Jurkat, Clone E6-1 (cell line): ENCODE measurements at regions not wholly inside any gene's neighbourhood (a gene's known extent, or its start where the extent isn't known, plus 50 kb on each side); places are given as distances from the start of the nearest gene placed in this dataset.
"Not testable (repeated sequence)": the region's sequence is repeated elsewhere in the genome, so short reads cannot be mapped to it uniquely, and the experiment has no call there.

Experiments used
- DNase-seq: peaks from one replicate; pipeline ENCODE4 v3.0.0-alpha.2; 2011; ENCODE audit warnings: low read depth, low spot score
- H3K4me3 ChIP-seq: 2 replicates; pipeline ENCODE4 v1.5.1; 2011; ENCODE audit warnings: mild to moderate bottlenecking, low read length, control low read depth, moderate library complexity

DNA sequence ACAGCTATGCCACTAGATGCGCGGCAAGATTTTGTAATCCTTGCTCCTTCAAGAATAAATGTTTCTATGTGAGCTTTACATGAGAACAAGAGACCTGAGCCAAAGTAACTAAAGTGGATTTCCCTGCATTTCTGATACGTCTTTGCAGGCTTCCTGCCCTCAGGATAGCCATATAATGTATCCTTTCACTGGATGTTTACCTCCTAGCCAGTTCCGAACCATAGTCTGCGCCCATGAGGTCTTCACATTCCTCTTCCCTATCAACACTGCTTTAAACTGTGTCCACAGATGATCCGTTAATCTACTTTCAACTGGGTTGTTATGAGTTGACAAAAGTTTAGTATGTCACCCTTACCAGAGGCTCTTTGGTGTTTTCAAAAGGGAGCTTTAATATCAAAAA is 1889.1 kb upstream of the AGA start:
- DNase-seq, result no peak
- no peak overlapping the region for H3K4me3 ChIP-seq

DNA sequence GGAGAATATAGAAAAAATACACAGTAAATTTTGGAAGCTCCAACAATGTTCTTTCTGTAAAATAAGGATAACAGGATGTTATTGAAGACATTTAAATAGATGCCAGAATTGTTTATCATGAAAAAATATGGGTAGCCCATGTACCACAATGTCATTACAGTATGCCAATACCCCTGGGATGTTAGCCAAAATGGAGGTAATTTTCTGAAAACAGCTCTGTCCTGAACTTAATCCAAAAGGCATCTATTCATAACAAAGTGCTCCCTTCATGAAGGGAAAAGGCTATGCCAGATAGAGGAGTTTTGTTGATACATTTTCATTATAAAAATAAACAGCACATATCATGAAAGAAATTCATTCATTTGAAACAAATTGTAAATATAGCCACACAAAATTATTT is 1902.6 kb upstream of the AGA start:
- no peak overlapping the region for H3K4me3 ChIP-seq
- DNase-seq, result no peak

DNA sequence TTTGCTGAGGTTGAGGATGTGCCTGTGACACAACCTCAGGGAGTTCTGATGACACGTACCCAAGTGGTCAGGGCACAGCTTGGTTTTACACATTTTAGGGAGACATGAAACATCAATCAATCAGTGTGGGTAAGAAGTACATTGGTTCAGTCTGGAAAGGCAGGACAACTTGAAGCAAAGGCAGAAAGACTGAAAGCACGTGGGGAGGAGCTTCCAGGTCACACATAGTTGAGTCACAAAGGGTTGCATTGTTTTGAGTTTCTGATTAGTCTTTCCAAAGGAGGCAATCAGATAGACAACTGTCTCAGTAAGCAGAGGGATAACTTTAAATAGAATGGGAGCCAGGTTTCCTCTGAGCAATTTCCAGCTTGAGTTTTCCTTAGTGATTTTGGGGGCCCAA is 1910.0 kb upstream of the AGA start:
- no peak overlapping the region for H3K4me3 ChIP-seq
- no peak for DNase-seq

DNA sequence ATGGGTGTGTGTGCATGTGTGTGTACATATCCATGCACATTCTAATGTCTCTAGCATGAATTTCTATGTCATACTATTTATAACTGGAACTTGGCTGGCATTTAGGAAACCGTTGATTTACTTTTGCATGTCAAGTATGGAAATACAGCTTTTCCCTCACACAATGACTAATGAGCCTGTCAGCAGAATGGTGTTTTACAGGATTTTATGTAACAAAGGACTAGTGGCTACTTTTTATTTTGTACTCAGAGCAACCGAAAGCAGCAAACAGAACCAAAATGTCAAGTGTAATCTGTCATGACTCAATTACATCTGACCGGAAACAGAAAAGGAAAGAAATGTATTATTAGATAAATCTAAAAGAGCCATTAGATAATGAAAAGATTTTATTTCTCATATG is 1911.5 kb upstream of the AGA start:
- no peak overlapping the region for H3K4me3 ChIP-seq
- no peak for DNase-seq

DNA sequence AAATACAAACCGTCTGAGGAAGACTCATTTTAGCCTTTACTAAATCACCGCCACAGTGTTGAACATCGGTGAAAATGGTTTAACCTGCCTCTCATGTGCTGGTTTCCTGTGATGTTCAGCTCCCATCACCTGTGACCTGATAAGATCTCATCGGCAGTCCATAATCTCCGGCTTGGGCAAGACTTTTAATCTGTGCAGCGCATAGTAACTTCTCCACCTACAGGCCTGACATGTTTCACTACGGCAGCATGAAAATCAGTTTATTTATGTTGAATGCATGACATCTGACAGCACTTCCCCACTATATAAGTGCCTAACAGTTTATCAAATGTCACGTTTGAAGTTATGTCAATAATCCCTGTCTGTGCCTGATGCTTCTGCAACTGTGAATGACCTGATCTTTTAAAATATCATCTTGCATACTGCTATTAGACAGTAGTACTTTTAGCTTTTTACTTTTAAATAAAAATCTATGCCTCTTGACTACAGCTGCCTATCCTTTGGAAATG is 1919.8 kb upstream of the AGA start:
- no peak overlapping the region for H3K4me3 ChIP-seq
- no peak for DNase-seq

DNA sequence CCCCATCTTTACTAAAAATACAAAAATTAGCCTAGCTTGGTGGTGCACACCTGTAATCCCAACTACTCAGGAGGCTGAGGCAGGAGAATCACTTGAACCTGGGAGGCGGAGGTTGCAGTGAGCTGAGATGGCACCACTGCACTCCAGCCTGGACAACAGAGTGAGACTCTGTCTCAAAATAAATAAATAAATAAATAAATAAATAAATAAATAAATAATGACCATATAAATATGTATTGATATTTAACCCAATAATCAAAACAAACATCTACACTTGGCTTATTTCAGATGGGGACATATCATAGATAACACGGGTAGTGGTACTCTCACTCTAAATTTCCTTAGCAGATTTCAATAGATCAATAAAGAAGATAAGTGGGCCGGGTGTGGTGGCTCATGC is 1923.7 kb upstream of the AGA start:
- not testable (repeated sequence) for H3K4me3 ChIP-seq, DNase-seq

DNA sequence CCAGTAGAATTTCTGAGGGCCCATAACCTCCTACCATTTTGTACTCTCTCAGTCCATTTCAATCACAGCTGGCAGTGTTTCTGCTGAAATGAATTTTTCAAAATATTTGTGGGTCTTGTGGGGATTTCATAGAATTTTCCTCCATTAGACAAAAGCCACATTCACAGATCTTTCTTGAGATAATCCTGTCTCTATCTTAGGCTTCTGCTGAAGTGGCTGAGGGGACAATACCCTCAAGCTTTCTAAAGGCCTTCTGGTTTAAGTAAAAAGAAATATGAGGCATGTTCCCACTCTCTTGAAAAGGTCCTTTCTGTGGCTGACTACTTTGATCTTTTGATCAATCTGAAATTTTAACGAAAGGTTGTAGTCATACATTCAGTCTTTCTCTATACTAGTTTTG is 1930.0 kb upstream of the AGA start:
- DNase-seq, result no peak
- no peak overlapping the region for H3K4me3 ChIP-seq

DNA sequence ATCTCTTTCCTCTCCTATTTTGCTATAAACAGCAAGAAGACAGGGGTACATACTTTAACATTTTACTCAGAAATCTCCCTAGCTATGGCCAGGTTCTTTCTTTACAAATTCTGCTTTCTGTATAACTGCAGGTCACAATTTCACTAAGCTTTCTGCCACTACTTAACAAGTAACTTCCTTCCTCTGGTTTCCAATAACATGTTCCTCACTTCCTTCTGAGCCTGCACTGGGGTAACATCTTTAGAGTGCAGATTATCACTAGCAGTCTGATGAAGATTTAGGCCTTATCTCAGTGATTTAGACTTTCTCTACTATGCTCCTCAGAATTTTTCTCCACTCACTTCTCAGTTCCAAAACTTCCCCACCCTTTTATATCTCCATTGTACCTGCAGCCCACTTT is 1930.5 kb upstream of the AGA start:
- no peak overlapping the region for H3K4me3 ChIP-seq
- no peak for DNase-seq

DNA sequence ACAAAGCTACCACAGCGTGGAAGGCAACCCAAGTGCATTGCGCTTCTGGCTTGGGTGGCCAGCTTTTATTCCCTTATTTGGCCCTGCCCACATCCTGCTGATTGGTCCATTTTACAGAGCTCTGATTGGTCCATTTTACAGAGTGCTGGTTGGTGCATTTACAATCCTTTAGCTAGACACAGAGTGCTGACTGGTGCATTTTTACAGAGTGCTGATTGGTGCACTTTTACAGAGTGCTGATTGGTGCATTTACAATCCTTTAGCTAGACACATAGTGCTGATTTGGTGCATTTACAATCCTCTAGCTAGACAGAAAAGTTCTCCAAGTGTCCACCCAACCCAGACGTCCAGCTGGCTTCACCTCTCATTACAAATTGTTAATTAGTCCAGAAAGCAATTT is 1936.6 kb upstream of the AGA start:
- DNase-seq, H3K4me3 ChIP-seq: not testable (repeated sequence)

DNA sequence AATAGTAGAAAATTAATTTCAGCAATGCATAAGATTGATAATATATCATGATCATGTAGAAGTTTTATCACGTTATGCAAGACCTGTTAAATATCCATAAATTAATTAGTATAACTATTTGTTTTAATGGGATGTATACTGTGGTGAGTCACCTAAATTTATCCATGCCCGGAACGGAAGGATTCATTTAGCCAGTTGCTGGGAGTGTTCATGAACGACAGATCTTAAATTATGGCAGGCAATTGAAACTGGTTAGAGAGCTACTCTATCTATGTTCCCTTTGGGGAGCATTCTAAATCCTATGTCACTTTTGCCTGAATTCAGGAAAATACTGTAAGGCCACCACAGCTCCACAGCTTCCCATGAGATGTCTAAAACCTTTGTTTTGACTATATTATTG is 1950.5 kb upstream of the AGA start:
- H3K4me3 ChIP-seq, result no peak overlapping the region
- DNase-seq, result no peak

DNA sequence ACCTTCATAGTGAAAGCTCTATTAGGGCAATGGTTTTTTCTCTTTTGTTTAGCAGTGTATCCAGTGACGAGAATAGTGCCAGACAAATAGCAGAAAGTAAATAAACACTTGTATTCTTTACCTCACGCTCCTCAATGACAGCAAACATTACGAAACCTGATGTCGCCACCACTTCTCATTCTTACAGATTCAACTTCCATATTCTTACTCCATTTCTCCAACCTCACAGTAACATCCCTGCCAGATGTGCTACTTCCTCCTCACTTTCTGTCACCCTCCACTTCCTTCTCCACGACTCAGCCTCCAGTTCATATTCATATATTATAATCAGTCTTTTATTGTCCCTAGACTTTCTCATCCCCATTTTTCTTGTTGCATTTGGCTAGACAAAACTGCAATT is 1956.2 kb upstream of the AGA start:
- DNase-seq, result no peak
- H3K4me3 ChIP-seq, result no peak overlapping the region

DNA sequence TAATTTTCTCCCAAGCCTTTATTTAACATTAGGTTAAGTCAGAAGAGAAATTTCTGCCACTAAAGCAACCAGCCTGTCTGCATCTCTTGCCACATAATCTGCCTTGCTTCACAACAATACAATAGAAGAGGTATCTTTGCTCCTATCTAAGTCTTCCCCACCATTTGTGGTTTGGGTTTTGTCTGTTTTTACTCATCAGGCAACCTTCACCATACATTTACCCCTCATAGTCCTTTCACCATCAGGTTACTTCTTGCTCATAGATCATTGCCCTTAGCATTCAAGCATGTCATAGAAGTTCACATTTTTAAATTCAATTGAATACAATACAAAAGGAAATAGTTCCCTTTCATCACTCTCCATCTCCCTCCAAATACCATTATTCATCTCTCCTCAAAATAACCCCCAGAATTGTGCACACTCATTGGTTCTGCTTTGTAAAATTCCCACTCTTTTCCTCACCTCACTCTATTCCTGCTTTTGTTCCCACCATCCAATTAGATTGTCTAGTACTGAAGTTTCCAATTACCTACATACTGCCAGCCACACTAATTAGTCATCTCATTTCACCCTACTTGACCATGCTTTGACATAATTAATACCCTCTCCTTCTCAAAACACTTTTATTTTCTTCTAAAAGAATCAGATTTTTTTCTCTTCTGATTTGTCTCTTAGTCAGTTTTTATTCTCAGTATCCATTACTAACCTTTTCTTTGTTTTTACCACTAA is 1957.0 kb upstream of the AGA start:
- H3K4me3 ChIP-seq, result no peak overlapping the region

DNA sequence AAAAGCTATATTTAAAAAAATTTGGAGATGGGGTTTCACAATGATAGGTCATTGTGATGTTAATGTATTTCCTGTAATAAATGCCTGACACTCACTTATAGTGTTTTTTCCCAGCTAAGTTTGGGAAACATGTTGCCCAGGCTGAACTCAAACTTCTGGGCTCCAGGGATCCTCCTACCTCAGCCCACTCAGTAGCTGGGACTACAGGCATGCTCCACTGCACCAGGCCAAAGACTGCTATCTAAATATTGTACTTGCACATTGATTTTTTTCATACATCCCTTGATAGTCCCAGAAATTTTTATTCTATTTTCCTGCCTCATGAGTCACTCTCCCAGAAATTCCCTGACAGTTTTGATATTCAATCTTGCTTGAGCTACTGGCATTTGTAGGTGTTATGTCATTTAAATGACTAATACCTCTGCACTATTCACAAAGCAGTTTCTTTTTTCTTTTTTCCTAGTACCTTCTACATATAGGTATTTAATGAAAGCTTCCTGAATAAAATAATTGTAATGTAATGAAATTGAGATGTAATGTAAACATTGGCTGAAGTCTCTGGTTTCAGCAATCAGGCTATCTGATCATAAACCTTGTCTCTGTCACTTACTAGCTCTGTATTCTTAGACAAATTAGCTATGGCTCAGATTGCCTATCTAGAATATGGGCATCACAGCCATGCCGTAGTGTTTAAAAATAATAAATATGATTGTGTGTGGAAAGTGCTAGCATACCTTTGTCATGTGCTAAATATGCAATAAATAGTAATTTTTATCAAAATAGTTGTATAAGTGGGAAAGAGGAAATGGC is 1973.0 kb upstream of the AGA start:
- no peak for DNase-seq
- H3K4me3 ChIP-seq, result no peak overlapping the region

More for the DNA sequence above, 1957.0 kb upstream of the AGA start:
- no peak for DNase-seq

DNA sequence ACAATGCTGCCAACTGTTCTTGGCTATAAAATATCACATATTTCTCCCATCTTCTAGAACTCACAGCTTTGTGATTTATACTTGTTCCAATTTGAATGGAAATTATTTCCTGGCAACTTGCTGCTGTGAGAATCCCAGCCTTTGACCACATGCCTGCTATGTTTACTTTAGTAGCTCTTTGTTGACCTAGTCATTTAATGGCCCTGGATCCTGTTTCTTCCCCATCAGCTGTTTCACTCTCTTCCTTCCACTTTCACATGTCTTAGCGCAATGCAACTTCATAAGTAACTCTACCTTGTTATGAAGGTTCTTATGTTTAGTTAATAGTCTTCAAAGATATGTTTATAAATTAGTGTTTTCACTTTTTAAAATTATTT is 1973.6 kb upstream of the AGA start:
- no peak for DNase-seq
- H3K4me3 ChIP-seq, result no peak overlapping the region

DNA sequence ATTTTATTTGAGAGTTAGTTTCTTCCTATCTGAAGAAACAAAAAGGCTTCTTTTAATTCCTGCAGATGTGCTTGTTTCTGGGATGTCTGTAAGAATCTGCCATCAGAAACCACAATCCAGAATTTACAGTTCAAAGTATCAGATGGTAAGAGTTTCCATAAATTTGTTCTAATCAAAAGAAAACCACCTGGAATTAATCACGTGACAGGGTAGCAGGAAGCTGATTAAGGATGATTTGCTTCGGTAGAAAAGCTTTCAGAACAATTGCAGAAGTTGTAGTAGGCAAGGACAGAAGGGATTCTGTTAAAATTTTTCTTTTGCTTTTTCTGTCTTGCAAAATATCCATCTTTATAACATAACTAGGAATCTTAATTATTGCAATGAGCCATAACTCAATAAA is 1975.1 kb upstream of the AGA start:
- no peak for DNase-seq
- no peak overlapping the region for H3K4me3 ChIP-seq

DNA sequence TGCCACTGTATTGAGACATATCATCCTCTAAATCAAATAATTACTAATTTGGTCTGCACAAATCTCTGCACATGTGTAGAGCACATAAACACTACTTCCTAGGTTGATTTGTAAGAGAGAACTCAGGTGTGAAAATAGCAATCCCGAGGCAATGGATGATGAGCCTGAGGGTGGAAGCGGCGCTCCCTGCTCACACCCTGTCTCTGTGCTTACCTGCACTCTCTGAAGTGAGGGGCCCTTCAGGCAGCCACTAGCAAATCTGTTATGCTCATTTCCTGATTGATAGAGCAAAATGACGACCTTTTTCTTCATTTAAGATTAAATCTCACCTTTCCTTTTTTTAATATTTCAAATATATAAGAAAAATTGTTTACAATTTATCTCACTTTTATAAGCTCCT is 1995.7 kb upstream of the AGA start:
- no peak for DNase-seq
- H3K4me3 ChIP-seq, result no peak overlapping the region

DNA sequence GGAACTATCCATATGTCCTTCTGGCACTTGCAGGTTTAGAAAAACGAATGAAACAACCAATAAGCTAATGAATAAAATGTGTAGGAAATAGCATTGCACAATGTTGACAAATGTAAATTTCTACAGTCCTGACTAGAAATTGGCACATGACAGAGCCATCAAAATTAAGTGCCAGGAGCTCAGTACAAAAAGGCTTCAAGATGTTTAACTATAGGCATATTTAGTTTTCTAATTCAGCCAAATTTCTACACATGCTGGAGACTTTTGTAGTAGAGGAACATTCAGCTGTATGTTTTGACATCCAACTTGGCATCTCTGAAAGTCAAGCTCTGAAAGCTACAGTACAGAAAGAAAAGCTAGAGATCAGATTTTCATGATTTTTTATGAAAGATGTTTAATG is 1999.4 kb upstream of the AGA start:
- no peak overlapping the region for H3K4me3 ChIP-seq
- DNase-seq, result no peak

DNA sequence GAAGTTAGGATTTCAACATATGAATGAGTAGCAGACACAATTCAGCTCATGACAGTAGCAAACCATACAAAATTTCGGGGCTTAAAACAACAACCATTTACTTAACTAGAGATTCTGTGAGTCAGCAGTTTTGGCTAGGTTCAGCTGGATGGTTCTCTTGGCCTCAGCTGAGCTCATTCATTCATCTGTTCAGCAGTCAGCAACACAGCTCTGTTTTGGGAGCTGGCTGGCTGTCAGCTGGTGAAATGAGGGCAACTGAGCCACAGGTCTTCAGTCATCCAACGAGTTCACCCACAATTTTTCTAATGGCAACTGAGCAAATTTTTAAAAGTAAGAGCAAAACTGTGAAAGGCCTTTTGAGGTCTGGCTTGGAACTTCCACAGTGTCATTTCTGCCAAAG is 2005.1 kb upstream of the AGA start:
- no peak overlapping the region for H3K4me3 ChIP-seq
- no peak for DNase-seq

DNA sequence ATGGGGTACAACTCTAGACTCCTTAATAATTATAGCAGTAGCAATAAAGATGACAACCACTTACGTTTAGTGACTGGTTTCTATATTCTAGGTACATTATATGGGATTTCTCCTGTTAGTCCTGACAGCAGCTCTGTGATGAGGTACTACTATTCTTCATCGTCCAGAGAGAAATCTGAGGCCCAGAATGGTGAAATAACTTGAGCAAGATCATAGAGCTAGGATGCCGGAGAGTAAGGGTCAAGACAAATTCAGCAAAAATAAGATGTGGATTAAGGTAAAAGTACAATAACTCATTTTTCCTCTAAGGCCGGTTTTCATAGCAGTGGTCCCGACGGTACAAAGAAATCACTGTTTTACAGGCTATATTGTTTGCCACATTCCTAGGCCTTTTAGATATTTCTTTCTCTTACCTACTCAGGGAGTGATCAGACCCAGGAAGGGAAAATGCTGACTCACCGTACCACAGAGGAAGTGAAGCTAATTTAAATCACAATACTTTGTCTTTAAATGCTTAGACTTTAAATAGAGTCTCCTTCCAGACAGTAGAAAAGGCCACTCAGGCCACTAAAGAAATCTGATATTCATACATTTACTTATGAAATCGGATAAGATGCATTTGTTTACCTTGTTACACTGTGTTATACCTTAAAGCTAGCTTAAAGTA is 2023.0 kb upstream of the AGA start:
- H3K4me3 ChIP-seq, result no peak overlapping the region

DNA sequence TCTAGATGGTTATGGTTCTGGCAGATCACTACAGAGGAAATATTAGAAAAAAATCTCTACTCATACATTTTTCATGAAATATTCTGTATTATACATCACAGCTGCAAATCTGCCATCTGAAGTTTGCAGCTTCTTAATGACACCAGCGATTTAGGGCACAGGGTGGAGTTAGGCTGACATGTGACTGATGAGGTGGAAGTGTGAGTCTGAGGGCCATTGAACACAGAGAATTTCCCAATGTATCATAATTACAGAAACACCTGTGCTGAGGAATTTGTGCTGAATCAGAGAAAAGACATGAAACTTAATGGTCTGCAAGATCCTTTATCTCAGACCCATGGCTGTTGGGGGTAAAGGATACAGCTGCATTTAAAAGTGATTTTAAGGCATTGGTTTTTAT is 2025.6 kb upstream of the AGA start:
- no peak overlapping the region for H3K4me3 ChIP-seq
- DNase-seq, result no peak

More for the DNA sequence above, 2023.0 kb upstream of the AGA start:
- peak; percentile 5 for DNase-seq
